Activated T-cell treated with anti-CD3 and anti-CD28 coated beads, Interleukin-2, amount 50 U/mL, for 24 hours (primary cell): ENCODE measurements at regions not wholly inside any gene's neighbourhood (a gene's known extent, or its start where the extent isn't known, plus 50 kb on each side); places are given as distances from the start of the nearest gene placed in this dataset.
"Not testable (repeated sequence)": the region's sequence is repeated elsewhere in the genome, so short reads cannot be mapped to it uniquely, and the experiment has no call there.

ENCODE experiments used
- DNase-seq: peaks from one replicate; pipeline ENCODE4 v3.0.0-alpha.2; 2020
- H3K27ac Mint-ChIP-seq: 2 replicates; pipeline ENCODE4 v1.8.0; 2020; ENCODE audit warnings: mild to moderate bottlenecking, mixed read lengths
- H3K27me3 Mint-ChIP-seq: 2 replicates; pipeline ENCODE4 v1.8.0; 2020; ENCODE audit warnings: mixed read lengths
- H3K36me3 Mint-ChIP-seq: 2 replicates; pipeline ENCODE4 v1.8.0; 2020; ENCODE audit warnings: low read depth, mixed read lengths
- H3K4me1 Mint-ChIP-seq: 2 replicates; pipeline ENCODE4 v1.8.0; 2020; ENCODE audit warnings: low read depth, mixed read lengths
- H3K4me3 Mint-ChIP-seq: 2 replicates; pipeline ENCODE4 v1.8.0; 2020; ENCODE audit warnings: mild to moderate bottlenecking, moderate library complexity, mixed read lengths
- H3K9me3 Mint-ChIP-seq: 2 replicates; pipeline ENCODE4 v1.8.0; 2020; ENCODE audit warnings: mixed read lengths

- Mint-ChIP-seq H3K4me1 (no peaks in the 10 kb centered on the region), H3K27me3 (peaks cover 25% of the 10 kb centered on the region), H3K27ac (no peak overlapping the region), H3K9me3 (no peaks in the 10 kb centered on the region), H3K36me3 (no peaks in the 10 kb centered on the region), H3K4me3 (no peak overlapping the region)
- DNase-seq = no peak
Observed at GRCh38 chr1:18572022-18572880, 58.4 kb upstream of the PAX7 start.

- Mint-ChIP-seq H3K4me3 (no peak overlapping the region), H3K9me3 (no peaks in the 10 kb centered on the region), H3K36me3 (no peaks in the 10 kb centered on the region), H3K4me1 (no peaks in the 10 kb centered on the region), H3K27ac (no peak overlapping the region), H3K27me3 (peaks cover 20% of the 10 kb centered on the region)
- no peak for DNase-seq
Observed at GRCh38 chr1:18573170-18573569, 57.5 kb upstream of the PAX7 start.

GRCh38 chr1:18574754-18575153, 55.9 kb upstream of the PAX7 start:
- H3K4me1 Mint-ChIP-seq = no peaks in the 10 kb centered on the region
- no peak for DNase-seq
- no peaks in the 10 kb centered on the region for H3K9me3 Mint-ChIP-seq
- no peak overlapping the region for H3K4me3 Mint-ChIP-seq
- H3K27ac Mint-ChIP-seq = no peak overlapping the region
- H3K27me3 Mint-ChIP-seq = peaks cover 17% of the 10 kb centered on the region
- no peaks in the 10 kb centered on the region for H3K36me3 Mint-ChIP-seq

- H3K4me3 Mint-ChIP-seq = no peak overlapping the region
- H3K9me3 Mint-ChIP-seq = no peaks in the 10 kb centered on the region
- H3K4me1 Mint-ChIP-seq = no peaks in the 10 kb centered on the region
- peaks cover 12% of the 10 kb centered on the region for H3K27me3 Mint-ChIP-seq
- H3K36me3 Mint-ChIP-seq = no peaks in the 10 kb centered on the region
- DNase-seq = peak; percentile 63
- H3K27ac Mint-ChIP-seq = no peak overlapping the region
Observed at GRCh38 chr1:18575620-18576019, 55.0 kb upstream of the PAX7 start.

GRCh38 chr1:18578271-18578670, 52.4 kb upstream of the PAX7 start:
- peaks cover 22% of the 10 kb centered on the region for H3K27me3 Mint-ChIP-seq
- no peak overlapping the region for H3K27ac Mint-ChIP-seq
- H3K36me3 Mint-ChIP-seq = no peaks in the 10 kb centered on the region
- no peak for DNase-seq
- no peak overlapping the region for H3K4me3 Mint-ChIP-seq
- H3K4me1 Mint-ChIP-seq = no peaks in the 10 kb centered on the region
- no peaks in the 10 kb centered on the region for H3K9me3 Mint-ChIP-seq

- H3K4me1 Mint-ChIP-seq, H3K4me3 Mint-ChIP-seq, H3K36me3 Mint-ChIP-seq, H3K27ac Mint-ChIP-seq, H3K9me3 Mint-ChIP-seq, DNase-seq: not testable (repeated sequence)
- peaks cover 27% of the 10 kb centered on the region for H3K27me3 Mint-ChIP-seq
Observed at GRCh38 chr1:18579267-18579666, 51.4 kb upstream of the PAX7 start.

GRCh38 chr1:18580047-18580446, 50.6 kb upstream of the PAX7 start:
- no peak overlapping the region for H3K27ac Mint-ChIP-seq
- peaks cover 34% of the 10 kb centered on the region for H3K27me3 Mint-ChIP-seq
- no peaks in the 10 kb centered on the region for H3K36me3 Mint-ChIP-seq
- no peaks in the 10 kb centered on the region for H3K4me1 Mint-ChIP-seq
- no peaks in the 10 kb centered on the region for H3K9me3 Mint-ChIP-seq
- no peak for DNase-seq
- no peak overlapping the region for H3K4me3 Mint-ChIP-seq

- DNase-seq = no peak
- H3K4me1 Mint-ChIP-seq = no peaks in the 10 kb centered on the region
- no peak overlapping the region for H3K27ac Mint-ChIP-seq
- H3K9me3 Mint-ChIP-seq = no peaks in the 10 kb centered on the region
- no peak overlapping the region for H3K4me3 Mint-ChIP-seq
- no peaks in the 10 kb centered on the region for H3K36me3 Mint-ChIP-seq
- peaks cover 35% of the 10 kb centered on the region for H3K27me3 Mint-ChIP-seq
Observed at GRCh38 chr1:18580691-18581419, 49.8 kb upstream of the PAX7 start.
